ENCODE measurements at regions not wholly inside any gene's neighbourhood (a gene's known extent, or its start where the extent isn't known, plus 50 kb on each side); places are given as distances from the start of the nearest gene placed in this dataset.

DNA sequence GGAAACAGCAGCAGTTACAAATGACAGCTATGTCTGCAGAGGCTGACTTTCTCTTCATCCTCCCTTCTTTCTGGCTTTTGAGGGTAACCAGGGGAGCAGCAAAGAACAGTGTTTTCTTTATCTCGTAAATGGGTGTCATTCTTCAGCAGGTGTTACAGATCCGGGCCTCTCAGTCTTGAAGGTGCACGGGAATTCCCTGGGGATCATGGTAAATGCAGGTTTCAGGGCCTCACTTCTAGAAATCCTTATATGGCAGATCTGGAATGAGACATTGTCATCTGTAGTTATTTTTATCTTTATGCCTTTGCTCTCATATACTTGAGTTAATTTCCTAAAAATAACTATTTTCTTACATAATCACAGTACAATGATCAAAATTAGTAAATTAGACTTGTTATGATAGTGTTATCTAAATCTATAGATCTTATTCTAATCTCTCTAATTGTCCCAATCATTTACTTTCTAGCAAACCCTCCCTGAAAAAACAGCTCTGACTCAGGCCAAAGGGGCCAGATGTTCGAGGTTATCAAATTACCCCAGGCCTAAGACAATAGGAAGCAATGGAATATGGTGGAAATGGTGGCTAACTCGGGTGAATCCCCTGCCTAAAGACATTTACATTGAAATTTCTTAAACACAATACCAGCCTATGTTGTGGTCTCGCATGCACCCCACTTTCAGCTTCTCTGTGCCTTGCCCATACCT is 145.0 kb downstream of the CAND1 start:
- TF ChIP-seq, protein P1, sequence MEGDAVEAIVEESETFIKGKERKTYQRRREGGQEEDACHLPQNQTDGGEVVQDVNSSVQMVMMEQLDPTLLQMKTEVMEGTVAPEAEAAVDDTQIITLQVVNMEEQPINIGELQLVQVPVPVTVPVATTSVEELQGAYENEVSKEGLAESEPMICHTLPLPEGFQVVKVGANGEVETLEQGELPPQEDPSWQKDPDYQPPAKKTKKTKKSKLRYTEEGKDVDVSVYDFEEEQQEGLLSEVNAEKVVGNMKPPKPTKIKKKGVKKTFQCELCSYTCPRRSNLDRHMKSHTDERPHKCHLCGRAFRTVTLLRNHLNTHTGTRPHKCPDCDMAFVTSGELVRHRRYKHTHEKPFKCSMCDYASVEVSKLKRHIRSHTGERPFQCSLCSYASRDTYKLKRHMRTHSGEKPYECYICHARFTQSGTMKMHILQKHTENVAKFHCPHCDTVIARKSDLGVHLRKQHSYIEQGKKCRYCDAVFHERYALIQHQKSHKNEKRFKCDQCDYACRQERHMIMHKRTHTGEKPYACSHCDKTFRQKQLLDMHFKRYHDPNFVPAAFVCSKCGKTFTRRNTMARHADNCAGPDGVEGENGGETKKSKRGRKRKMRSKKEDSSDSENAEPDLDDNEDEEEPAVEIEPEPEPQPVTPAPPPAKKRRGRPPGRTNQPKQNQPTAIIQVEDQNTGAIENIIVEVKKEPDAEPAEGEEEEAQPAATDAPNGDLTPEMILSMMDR (IDR thresholded peaks at IDR 0.05): no peak

DNA sequence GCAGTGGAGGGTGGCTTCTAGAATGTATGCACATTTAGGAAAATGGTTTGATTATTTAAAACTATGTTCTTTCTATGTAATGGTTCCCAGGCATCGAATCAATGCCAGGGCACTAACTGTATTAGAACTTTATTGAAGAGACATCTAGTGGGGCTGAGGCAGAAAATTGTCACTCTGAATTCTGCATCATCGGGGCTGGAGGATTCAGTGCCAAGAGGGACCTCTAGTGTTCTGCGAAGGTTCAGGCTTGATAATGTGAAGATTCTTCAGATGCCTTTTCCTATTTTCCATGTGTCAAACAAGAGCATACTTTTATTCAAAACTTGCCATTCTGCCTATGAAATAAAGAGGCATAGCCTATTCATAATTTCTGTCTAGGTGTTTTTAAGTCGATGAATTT is 146.3 kb downstream of the CAND1 start:
- TF ChIP-seq, protein P1 (IDR thresholded peaks at IDR 0.05): peak; percentile 59

DNA sequence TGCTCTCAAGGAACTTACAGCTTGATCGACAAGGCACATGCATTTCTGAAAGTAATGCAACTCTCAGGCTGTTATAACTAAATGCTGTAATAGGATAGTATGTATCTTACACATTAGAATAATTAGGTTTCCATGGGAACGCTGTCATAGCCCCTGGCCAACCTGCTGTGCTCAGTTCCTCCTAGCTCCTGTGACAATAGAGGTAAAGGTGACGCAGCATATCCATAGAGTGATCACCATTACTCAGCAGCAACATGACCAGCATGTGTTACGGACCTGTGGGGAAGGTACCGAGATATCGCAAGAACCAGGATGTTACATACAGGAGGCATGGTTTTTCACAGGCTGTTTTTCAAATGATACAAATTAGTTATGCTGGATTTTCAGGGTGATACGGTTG is 150.7 kb downstream of the CAND1 start:
- TF ChIP-seq, protein P1 (IDR thresholded peaks at IDR 0.05): no peak

DNA sequence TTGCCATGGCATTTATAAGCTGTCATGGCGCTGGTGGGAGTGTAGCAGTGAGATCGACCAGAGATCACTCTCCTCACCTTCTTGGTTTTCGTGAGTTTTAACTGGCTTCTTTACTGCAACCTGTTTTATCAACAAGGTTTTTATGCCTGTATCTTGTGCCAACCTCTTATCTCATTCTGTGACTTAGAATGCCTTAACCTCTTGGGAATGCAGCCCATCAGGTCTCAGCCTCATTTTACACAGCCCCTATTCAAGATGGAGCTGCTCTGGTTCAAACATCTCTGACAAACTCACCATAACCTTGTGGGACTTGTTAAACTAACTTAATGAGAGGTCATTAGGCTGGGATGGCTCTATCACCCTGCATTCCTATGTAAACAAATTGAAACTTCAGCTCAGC is 151.3 kb downstream of the CAND1 start:
- TF ChIP-seq, protein P1 (IDR thresholded peaks at IDR 0.05): no peak

DNA sequence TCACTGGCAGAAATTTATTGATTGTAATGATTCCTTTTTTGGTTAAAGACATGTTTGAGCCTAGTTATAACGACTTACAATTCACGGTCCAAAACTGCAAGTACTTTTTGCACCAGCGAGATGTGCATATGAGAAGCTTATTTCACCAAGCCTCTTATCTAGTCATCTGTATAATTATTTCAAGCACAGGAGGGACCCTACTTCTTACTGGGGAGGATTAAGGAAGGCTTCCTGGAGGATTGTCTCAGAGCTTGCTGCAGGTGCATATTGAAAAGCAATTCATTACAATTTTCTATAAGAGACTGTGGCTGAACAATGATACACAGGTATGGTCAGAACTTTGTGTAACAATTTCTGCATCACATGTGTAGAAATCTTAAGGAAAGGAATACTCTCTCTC is 152.9 kb downstream of the CAND1 start:
- TF ChIP-seq, protein P1 (IDR thresholded peaks at IDR 0.05): no peak

DNA sequence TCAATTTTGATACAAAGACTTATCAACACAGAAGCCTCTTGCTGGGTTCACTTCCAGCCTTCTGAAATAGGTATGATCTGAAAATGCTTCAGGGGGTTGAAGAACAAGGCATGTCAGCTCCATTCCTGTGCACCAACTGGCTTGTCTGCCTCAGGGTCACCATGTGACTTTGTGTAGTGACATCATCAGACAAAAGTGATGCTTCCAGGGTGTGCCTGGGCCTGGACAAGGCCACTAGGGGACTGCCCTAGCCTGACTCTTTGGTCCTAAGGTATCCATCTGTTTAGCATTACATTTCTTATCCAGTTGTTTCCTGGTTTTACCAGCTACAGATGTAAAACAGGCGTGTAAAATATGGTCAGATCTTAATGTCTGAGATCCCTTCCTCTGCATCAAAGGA is 155.6 kb downstream of the CAND1 start:
- TF ChIP-seq, protein P1 (IDR thresholded peaks at IDR 0.05): no peak

DNA sequence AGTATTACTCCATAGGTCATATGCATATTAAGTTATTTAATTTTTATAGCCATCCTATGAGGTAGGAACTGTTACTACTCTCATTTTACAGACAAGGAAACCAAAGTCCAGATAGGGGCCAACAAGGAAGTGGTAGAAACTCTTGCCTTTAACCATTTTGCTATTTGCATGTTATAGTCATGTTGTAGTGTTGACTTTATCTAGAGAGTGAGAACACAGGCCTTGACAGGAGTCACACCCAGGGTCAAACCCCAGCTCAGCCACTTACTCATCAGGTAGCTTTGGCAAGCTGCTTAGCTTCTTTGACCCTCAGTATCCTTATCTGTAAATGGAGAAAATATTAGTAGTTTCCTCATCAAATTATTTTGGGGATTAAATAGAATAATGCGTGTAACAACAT is 156.2 kb downstream of the CAND1 start:
- TF ChIP-seq, protein P1 (IDR thresholded peaks at IDR 0.05): no peak

DNA sequence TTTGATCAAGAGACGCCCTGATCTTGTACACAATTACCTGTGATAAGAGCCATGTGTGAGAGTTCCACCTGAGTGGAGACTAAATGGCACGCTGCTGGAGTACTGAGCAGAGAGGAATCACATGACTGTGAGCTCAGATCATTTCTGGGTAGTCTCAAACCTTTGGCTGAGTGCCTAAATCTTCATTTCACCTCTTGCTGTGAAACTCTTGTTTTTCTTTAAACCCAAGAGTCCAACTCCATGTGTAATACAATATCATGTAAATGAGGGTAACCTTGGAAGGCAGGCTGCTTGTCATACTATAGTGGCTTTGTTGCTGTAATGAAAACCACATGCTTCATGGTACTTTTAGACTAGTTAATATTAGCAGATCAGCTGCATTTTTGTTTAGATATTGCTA is 156.9 kb downstream of the CAND1 start:
- TF ChIP-seq, protein P1 (IDR thresholded peaks at IDR 0.05): no peak
